ENCODE measurements at regions not wholly inside any gene's neighbourhood (a gene's known extent, or its start where the extent isn't known, plus 50 kb on each side); places are given as distances from the start of the nearest gene placed in this dataset.

DNA sequence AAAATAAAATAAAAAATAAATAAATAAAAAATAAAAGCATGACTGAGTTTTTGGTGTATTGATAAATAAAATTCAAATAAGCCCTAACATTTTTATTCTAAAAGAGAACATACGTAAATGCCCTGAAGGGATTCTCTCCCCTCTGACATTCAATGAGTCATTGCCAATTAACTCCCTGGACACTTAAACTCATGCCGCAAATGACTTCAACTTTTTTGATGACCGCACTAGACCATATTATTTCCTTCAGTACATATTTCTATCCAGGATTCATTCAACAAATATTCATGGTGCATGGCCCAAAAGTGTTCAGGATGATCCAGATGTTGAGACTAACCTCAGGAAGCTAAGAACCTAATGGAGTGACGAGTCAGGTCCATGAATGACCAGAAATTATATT lies 195.9 kb upstream of the LRRN1 start:
- Histone ChIP-seq H3K4me2 (replicated peaks; ENCODE audit: low read depth, low read length, poor library complexity, severe bottlenecking) (no peak overlapping the region), H3K4me3 (ENCODE audit: control extremely low read depth in 1 of 5, extremely low read depth in 1 of 5, insufficient read depth in 1 of 5, low read depth in 2 of 5, low read length in 4 of 5) (no peak overlapping the region), H4K20me1 (ENCODE audit: control insufficient read depth, insufficient read depth, low read length, poor library complexity, severe bottlenecking) (no peaks in the 10 kb centered on the region), H2AFZ (ENCODE audit: insufficient read depth, low read depth, low read length, poor library complexity, severe bottlenecking) (no peak overlapping the region), H3K27me3 (replicated peaks in 1 of 4; ENCODE audit: control extremely low read depth in 1 of 4, control insufficient read depth in 3 of 4, insufficient read depth in 4 of 4, low read length in 3 of 4) (no peaks in the 10 kb centered on the region), H3K4me1 (ENCODE audit: control insufficient read depth in 2 of 2, insufficient read depth in 2 of 2, low read length in 2 of 2) (no peaks in the 10 kb centered on the region), H3K27ac (ENCODE audit: low read length in 2 of 2) (no peak overlapping the region), H3K9me3 (ENCODE audit: control extremely low read depth in 1 of 3, control insufficient read depth in 2 of 3, insufficient read depth in 1 of 3, low read length in 2 of 3) (no peaks in the 10 kb centered on the region), H3K36me3 (replicated peaks in 1 of 2; ENCODE audit: control extremely low read depth in 1 of 2, control insufficient read depth in 1 of 2, extremely low read depth in 1 of 2, insufficient read depth in 2 of 2, low read length in 1 of 2) (no peaks in the 10 kb centered on the region), H3K9ac (ENCODE audit: low read length) (no peak overlapping the region), H3K79me2 (ENCODE audit: control insufficient read depth, insufficient read depth, low read length) (no peaks in the 10 kb centered on the region)
- no peak for ATAC-seq (ENCODE audit: low read depth)
- DNase-seq: no peak
- Mint-ChIP-seq H3K4me3 (no peak overlapping the region), H3K27ac (no peak overlapping the region), H3K9me3 (ENCODE audit: insufficient read depth) (no peaks in the 10 kb centered on the region), H3K27me3 (peaks cover 7% of the 10 kb centered on the region), H3K4me1 (no peaks in the 10 kb centered on the region)
- ChIA-PET CTCF (no interaction called here), POLR2A (no interaction called here)
- 80% methylated on average over 4 of the region's 4 CpGs for WGBS (ENCODE audit: insufficient coverage)
- TF ChIP-seq, protein P1, sequence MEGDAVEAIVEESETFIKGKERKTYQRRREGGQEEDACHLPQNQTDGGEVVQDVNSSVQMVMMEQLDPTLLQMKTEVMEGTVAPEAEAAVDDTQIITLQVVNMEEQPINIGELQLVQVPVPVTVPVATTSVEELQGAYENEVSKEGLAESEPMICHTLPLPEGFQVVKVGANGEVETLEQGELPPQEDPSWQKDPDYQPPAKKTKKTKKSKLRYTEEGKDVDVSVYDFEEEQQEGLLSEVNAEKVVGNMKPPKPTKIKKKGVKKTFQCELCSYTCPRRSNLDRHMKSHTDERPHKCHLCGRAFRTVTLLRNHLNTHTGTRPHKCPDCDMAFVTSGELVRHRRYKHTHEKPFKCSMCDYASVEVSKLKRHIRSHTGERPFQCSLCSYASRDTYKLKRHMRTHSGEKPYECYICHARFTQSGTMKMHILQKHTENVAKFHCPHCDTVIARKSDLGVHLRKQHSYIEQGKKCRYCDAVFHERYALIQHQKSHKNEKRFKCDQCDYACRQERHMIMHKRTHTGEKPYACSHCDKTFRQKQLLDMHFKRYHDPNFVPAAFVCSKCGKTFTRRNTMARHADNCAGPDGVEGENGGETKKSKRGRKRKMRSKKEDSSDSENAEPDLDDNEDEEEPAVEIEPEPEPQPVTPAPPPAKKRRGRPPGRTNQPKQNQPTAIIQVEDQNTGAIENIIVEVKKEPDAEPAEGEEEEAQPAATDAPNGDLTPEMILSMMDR (IDR thresholded peaks at IDR 0.05): no peak
- TF ChIP-seq EZH2 (IDR thresholded peaks at IDR 0.05; ENCODE audit: borderline replicate concordance, insufficient read depth, low read depth, low read length, poor library complexity, severe bottlenecking): no peak
- intact Hi-C loops (cut with micrococcal nuclease): no loop called here

DNA sequence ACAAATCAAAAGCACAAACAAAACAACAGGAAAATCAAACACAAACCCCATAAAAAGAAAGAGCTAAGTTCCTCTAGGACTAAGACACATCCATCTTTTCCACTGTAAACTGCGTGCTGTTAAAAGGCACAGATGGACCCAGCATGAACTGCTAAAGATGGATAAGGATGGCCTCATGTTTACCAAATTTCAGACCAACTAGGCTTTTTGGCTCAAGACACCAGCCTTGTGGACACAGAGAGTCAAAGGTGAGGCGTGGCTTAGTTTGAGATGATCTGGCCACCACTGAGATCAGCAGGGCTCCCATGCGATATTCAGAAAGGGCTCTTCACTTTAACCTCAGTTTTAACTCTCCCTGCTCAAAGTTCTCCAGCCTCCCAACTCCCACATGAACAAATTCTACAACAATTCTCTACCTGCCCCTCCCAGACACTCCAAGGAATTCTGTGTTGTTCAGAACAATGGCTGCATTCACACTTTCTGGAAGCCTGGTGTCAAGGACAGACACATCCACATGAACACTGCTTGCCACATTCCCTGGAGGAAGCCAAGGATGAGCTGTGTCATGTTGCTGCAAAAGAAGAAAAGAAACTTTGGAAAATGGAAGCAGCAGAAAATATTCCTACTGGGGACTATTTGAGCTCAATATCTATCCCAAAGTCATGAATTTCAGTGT lies 198.4 kb upstream of the LRRN1 start:
- intact Hi-C loops (cut with micrococcal nuclease): no loop called here
- Mint-ChIP-seq H3K4me1 (no peaks in the 10 kb centered on the region), H3K9me3 (ENCODE audit: insufficient read depth) (no peaks in the 10 kb centered on the region), H3K4me3 (no peak overlapping the region), H3K27ac (no peak overlapping the region), H3K27me3 (peaks cover 7% of the 10 kb centered on the region)
- H3K9me3 ChIP-seq (ENCODE audit: control extremely low read depth in 1 of 3, control insufficient read depth in 2 of 3, insufficient read depth in 1 of 3, low read length in 2 of 3): no peaks in the 10 kb centered on the region
- DNase-seq (no peak), ATAC-seq (ENCODE audit: low read depth) (no peak)
- H3K36me3 ChIP-seq (replicated peaks in 1 of 2; ENCODE audit: control extremely low read depth in 1 of 2, control insufficient read depth in 1 of 2, extremely low read depth in 1 of 2, insufficient read depth in 2 of 2, low read length in 1 of 2): no peaks in the 10 kb centered on the region
- ChIA-PET CTCF (no interaction called here), POLR2A (no interaction called here)
- no peak overlapping the region for H3K9ac ChIP-seq (ENCODE audit: low read length)
- H3K27me3 ChIP-seq (replicated peaks in 1 of 4; ENCODE audit: control extremely low read depth in 1 of 4, control insufficient read depth in 3 of 4, insufficient read depth in 4 of 4, low read length in 3 of 4): no peaks in the 10 kb centered on the region
- H3K4me3 ChIP-seq (ENCODE audit: control extremely low read depth in 1 of 5, extremely low read depth in 1 of 5, insufficient read depth in 1 of 5, low read depth in 2 of 5, low read length in 4 of 5): no peak overlapping the region
- 90% methylated on average over 3 of the region's 3 CpGs for WGBS (ENCODE audit: insufficient coverage)
- no peaks in the 10 kb centered on the region for H3K4me1 ChIP-seq (ENCODE audit: control insufficient read depth in 2 of 2, insufficient read depth in 2 of 2, low read length in 2 of 2)
- no peaks in the 10 kb centered on the region for H4K20me1 ChIP-seq (ENCODE audit: control insufficient read depth, insufficient read depth, low read length, poor library complexity, severe bottlenecking)
- TF ChIP-seq, protein P1 (IDR thresholded peaks at IDR 0.05): no peak
- TF ChIP-seq EZH2 (IDR thresholded peaks at IDR 0.05; ENCODE audit: borderline replicate concordance, insufficient read depth, low read depth, low read length, poor library complexity, severe bottlenecking): no peak
- H3K79me2 ChIP-seq (ENCODE audit: control insufficient read depth, insufficient read depth, low read length): no peaks in the 10 kb centered on the region
- H3K4me2 ChIP-seq (replicated peaks; ENCODE audit: low read depth, low read length, poor library complexity, severe bottlenecking): no peak overlapping the region
- H2AFZ ChIP-seq (ENCODE audit: insufficient read depth, low read depth, low read length, poor library complexity, severe bottlenecking): no peak overlapping the region
- H3K27ac ChIP-seq (ENCODE audit: low read length in 2 of 2): no peak overlapping the region

Measured in B cell (primary cell).